RWPE2 (cell line): ENCODE measurements at regions not wholly inside any gene's neighbourhood (a gene's known extent, or its start where the extent isn't known, plus 50 kb on each side); places are given as distances from the start of the nearest gene placed in this dataset.

ENCODE experiments used
- ATAC-seq: fragments of 200-7000 bp; cut with Tn5 transposase; 3 replicates; pipeline ENCODE4 v1.9.1; 2021; ENCODE audit warnings: low read depth
- DNase-seq: peaks from one replicate; pipeline ENCODE4 v3.0.0-alpha.2; 2020; ENCODE audit warnings: low spot score
- H3K27ac ChIP-seq: fragments of 450-650 bp; 2 replicates; pipeline ENCODE4 v1.5.1; 2017; ENCODE audit warnings: mild to moderate bottlenecking; ENCODE audit not compliant: poor library complexity, severe bottlenecking
- H3K27me3 ChIP-seq: fragments of 250-450 bp; sonication (Bioruptor Pico); 2 replicates; pipeline ENCODE4 v1.5.1; 2021; ENCODE audit warnings: mild to moderate bottlenecking, moderate library complexity; ENCODE audit not compliant: insufficient read depth, poor library complexity, severe bottlenecking
- H3K36me3 ChIP-seq: fragments of 250-450 bp; sonication (Bioruptor Pico); 2 replicates; pipeline ENCODE4 v1.5.1; 2020; ENCODE audit warnings: low read depth, mild to moderate bottlenecking, moderate library complexity
- H3K4me1 ChIP-seq: fragments of 250-450 bp; sonication (Bioruptor Pico); 2 replicates; pipeline ENCODE4 v1.5.1; 2021; ENCODE audit warnings: mild to moderate bottlenecking, moderate library complexity; ENCODE audit not compliant: insufficient read depth, poor library complexity, severe bottlenecking
- H3K4me3 ChIP-seq: fragments of 250-450 bp; sonication (Bioruptor Pico); 2 replicates; pipeline ENCODE4 v1.5.1; 2021; ENCODE audit warnings: mild to moderate bottlenecking, moderate library complexity; ENCODE audit not compliant: severe bottlenecking
- H3K9me3 ChIP-seq: fragments of 250-450 bp; sonication (Bioruptor Pico); 2 replicates; pipeline ENCODE4 v1.5.1; 2021; ENCODE audit warnings: mild to moderate bottlenecking, moderate library complexity; ENCODE audit not compliant: severe bottlenecking
- TF ChIP-seq, protein P1 (sequence below): fragments of 450-650 bp; IDR thresholded peaks from one replicate; pipeline ENCODE4 v1.5.1; 2017; ENCODE audit warnings: mild to moderate bottlenecking, moderate library complexity; ENCODE audit not compliant: poor library complexity, severe bottlenecking

DNA sequence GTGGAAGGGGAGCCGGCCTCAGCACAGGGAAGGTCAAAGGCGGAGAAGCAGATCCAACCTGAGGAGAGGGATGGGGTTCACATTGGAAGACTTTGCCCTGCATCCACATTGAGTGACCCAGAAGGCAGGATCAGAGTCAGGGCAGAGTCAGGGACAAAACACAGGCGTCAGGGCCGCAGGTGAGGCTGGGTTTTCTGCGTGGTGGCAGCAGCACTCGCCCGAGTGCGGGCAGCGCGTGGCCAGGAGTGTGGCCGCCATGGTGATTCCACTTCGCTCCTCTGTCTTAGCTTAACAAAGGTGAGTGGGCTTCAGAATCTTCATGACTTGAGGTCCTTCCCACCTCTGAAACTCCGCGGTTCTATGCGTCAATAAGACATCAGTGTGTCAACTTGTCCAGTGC is 476.9 kb upstream of the SMIM21 start:
- H3K4me3 ChIP-seq: no peak overlapping the region
- no peak overlapping the region for H3K27ac ChIP-seq
- H3K27me3 ChIP-seq: no peaks in the 10 kb centered on the region
- no peak for DNase-seq
- H3K36me3 ChIP-seq: no peaks in the 10 kb centered on the region
- ATAC-seq: no peak
- TF ChIP-seq, protein P1, sequence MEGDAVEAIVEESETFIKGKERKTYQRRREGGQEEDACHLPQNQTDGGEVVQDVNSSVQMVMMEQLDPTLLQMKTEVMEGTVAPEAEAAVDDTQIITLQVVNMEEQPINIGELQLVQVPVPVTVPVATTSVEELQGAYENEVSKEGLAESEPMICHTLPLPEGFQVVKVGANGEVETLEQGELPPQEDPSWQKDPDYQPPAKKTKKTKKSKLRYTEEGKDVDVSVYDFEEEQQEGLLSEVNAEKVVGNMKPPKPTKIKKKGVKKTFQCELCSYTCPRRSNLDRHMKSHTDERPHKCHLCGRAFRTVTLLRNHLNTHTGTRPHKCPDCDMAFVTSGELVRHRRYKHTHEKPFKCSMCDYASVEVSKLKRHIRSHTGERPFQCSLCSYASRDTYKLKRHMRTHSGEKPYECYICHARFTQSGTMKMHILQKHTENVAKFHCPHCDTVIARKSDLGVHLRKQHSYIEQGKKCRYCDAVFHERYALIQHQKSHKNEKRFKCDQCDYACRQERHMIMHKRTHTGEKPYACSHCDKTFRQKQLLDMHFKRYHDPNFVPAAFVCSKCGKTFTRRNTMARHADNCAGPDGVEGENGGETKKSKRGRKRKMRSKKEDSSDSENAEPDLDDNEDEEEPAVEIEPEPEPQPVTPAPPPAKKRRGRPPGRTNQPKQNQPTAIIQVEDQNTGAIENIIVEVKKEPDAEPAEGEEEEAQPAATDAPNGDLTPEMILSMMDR: no peak
- H3K9me3 ChIP-seq: no peaks in the 10 kb centered on the region
- no peaks in the 10 kb centered on the region for H3K4me1 ChIP-seq

DNA sequence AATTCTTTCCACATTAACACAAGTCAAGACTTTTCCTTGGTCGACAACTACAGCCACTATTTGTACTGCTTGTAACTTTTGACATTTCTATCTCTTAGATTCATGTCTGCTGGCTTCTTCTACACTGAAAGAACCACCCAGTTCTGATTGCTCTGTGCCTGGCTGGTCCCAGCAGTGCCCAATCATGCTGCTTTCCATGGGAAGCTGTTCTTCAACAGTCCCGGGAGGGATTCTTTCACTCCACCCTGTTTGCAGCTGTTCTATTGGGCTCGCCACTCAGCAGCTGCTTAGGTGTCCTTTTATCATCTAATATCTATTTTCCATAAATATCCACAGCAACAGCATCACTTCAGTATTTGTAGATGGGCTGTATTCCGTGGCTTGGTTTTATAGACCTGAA is 471.1 kb upstream of the SMIM21 start:
- Histone ChIP-seq H3K4me3 (no peak overlapping the region), H3K9me3 (no peaks in the 10 kb centered on the region), H3K27me3 (no peaks in the 10 kb centered on the region), H3K4me1 (no peaks in the 10 kb centered on the region), H3K36me3 (no peaks in the 10 kb centered on the region), H3K27ac (no peak overlapping the region)
- DNase-seq (no peak), ATAC-seq (no peak)
- TF ChIP-seq, protein P1: no peak

DNA sequence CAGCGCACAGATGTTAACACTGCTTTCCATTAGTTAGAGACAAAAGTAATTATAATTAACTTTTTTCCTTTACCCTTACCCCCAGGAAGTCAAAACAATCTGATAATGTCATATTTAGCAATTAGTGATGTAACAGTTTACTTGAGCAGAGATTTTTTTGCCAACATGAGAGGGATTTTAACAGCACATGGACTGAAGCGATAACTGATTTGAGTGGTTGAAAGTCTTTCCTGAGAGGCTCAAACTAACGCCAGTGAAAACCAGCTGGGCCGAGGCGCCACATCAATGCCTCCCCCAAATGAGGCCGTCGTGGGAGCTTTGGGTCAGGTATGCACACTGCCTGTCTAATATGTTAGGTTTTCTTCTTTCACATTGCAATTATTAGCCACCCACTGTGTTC is 469.9 kb upstream of the SMIM21 start:
- no peaks in the 10 kb centered on the region for H3K9me3 ChIP-seq
- TF ChIP-seq, protein P1: no peak
- peaks cover 4% of the 10 kb centered on the region for H3K27me3 ChIP-seq
- no peaks in the 10 kb centered on the region for H3K4me1 ChIP-seq
- no peak overlapping the region for H3K4me3 ChIP-seq
- ATAC-seq (no peak), DNase-seq (no peak)
- no peak overlapping the region for H3K27ac ChIP-seq
- no peaks in the 10 kb centered on the region for H3K36me3 ChIP-seq

DNA sequence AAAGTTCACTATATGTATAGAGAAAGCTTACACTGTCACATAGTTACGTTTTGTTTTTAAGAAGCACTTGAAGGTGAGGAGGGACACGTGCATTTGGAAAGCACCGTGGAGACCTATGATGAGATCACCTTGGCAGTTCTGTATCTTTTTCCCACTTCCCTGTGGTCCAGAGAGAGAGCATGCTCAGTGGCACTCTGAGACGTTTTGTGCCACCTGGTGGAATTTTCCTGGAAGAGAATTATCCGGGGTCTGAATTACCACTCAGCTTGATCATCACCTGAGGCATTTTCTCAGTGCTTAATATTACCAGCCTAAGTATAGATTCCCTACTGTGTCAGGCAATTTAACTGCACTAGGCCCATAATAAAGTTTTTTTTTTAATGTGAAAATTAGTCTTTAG is 469.4 kb upstream of the SMIM21 start:
- H3K4me3 ChIP-seq: no peak overlapping the region
- DNase-seq (no peak), ATAC-seq (peak; percentile 77)
- H3K36me3 ChIP-seq: no peaks in the 10 kb centered on the region
- no peaks in the 10 kb centered on the region for H3K9me3 ChIP-seq
- H3K27ac ChIP-seq: no peak overlapping the region
- peaks cover 9% of the 10 kb centered on the region for H3K27me3 ChIP-seq
- TF ChIP-seq, protein P1: peak; percentile 46
- no peaks in the 10 kb centered on the region for H3K4me1 ChIP-seq

DNA sequence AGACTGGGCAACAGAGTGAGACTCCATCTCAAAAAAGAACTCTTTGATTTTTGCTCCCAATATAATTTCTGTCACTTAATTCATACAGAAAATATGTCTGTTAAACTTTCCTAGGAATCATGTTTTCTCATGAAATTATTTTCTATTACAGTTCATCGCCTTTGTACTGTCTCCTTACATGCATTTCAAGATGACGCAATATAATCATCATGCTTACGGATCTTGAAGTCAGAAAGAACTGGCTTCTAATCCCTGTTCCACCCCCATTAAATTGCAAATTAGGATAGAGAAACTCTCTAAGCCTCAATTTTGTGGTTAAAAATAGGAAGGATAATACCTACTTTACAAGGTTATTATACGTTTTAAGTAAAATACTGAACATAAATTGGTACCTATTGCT is 467.6 kb upstream of the SMIM21 start:
- Histone ChIP-seq H3K9me3 (no peaks in the 10 kb centered on the region), H3K36me3 (no peaks in the 10 kb centered on the region), H3K4me1 (no peaks in the 10 kb centered on the region), H3K27me3 (peaks cover 10% of the 10 kb centered on the region), H3K27ac (no peak overlapping the region), H3K4me3 (no peak overlapping the region)
- TF ChIP-seq, protein P1: no peak
- DNase-seq (no peak), ATAC-seq (no peak)
